GM18858 (cell line): ENCODE measurements at regions not wholly inside any gene's neighbourhood (a gene's known extent, or its start where the extent isn't known, plus 50 kb on each side); places are given as distances from the start of the nearest gene placed in this dataset.
"Not testable (repeated sequence)": the region's sequence is repeated elsewhere in the genome, so short reads cannot be mapped to it uniquely, and the experiment has no call there.

Experiments
- ATAC-seq: cut with Tn5 transposase; IDR thresholded peaks from one replicate; pipeline ENCODE4 v1.9.1; 2021; ENCODE audit not compliant: unreplicated experiment

DNA sequence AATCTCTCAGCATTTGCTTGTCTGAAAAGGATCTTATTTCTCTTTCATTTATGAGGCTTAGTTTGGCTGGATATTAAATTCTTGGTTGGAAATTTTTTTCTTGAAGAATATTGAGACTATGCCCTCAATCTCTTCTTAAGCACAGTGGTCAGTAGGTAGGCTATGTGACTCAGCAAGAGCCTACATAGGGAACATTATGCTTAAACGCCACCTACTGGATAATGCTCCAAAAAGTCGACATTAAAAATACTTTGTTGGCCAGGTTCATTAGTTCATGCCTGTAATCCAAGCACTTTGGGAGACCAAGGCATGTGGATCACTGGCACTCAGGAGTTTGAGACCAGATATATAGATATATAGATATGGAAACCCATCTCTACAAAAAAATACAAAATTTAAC, 678.0 kb upstream of the USP24 start:
- ATAC-seq: no peak

- ATAC-seq: no peak
Observed at GRCh38 chr1:55888685-55889317, 673.6 kb upstream of the USP24 start.

GRCh38 chr1:55886856-55887712, 671.9 kb upstream of the USP24 start:
- ATAC-seq: no peak

DNA sequence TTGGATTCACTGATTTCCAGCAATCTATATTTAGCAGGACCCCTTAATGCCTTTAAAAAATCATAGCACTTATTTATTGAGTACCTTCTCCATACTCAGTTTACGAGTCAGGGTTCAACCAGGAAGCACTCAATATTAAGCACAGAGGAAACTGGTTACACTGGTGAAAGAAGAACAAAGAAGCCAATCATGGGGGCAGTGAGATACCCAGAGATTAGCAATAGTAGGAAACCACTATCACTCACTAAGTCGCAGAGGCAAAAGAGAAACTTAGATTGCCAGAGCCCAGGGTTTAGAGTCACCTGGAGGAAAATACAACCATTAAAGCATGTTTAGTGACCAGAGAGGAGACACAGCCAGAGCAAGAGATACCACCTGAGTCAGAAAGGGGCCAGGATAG, 670.5 kb upstream of the USP24 start:
- no peak for ATAC-seq

GRCh38 chr1:55882931-55883330, 667.8 kb upstream of the USP24 start:
- no peak for ATAC-seq

DNA sequence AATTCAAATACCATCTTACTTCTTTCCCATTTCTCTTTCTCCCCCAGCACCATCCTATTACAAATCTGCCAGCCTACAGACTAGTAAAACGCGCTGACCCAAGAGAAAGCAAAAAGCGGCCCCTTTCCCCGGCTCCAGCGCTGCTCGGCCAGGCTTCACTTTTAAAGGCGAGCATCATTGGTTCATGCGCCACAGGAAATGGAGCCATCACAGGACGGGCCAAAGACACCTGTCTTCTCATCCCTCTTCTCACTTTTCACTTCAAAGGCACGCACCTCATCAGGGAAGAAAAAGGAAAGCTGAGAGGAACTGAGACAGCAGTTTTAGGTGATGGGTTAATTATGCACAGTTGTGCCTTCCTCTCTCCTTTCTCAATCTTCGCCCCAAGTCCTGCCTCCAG, 664.2 kb upstream of the USP24 start:
- ATAC-seq: no peak

GRCh38 chr1:55877437-55878232, 662.5 kb upstream of the USP24 start:
- no peak for ATAC-seq

- no peak for ATAC-seq
Observed at GRCh38 chr1:55876276-55877060, 661.3 kb upstream of the USP24 start.

DNA sequence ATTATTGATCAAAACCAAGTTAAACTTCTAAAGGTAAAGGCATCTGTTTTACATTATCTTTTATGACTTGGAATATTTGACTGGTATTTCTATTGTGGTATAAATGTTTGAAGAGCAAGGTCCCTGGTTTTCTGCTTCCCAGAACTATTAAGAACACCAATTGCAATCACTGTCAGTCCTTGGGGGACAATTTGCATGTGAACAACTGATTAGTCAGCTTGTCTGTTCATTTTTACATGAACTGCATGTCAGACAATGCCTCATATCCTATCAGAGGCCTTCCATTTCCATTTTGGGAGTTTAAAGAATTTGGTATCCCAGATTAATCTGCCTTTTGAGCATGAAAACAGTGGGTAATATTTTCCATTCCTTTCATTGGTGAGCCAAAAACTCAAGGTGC, 654.9 kb upstream of the USP24 start:
- ATAC-seq: no peak

GRCh38 chr1:55869065-55869464, 653.9 kb upstream of the USP24 start:
- ATAC-seq: no peak

DNA sequence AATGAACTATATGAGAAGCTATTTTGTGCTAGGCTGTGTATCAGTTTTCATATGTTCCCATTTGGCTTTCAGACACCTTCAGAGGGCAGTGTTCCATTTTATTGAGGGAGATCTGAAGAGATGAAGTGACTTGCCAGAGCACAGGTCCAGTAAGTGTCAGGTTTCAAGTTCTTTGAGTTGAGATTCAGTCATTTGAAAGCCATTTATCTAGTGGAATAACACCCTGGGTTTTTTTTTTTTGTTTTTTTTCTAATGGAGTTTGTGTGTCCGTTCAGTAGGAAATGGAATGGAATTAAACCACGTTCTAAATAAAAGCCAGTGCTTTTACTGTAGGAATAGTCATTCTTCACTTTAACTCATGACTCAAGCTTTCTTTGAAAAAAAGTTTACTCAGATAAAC, 652.9 kb upstream of the USP24 start:
- no peak for ATAC-seq

GRCh38 chr1:55867304-55867843, 652.2 kb upstream of the USP24 start:
- ATAC-seq: no peak

DNA sequence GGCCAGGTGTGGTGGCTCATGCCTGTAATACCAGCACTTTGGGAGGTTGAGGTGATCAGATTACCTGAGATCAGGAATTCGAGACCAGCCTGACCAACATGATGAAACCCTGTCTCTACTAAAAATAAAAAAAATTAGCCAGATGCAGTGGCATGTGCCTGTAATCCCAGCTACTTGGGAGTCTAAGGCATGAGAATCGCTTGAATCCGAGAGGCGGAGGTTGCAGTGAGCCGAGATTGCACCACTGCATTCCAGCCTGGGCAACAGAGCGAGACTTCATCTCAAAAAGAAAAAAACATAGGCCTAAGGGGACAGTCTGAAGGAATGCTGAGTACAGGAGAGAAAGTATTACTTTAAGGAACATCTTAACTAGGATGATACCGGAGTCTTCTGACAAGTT, 650.6 kb upstream of the USP24 start:
- ATAC-seq: not testable (repeated sequence)

- ATAC-seq: no peak
Observed at GRCh38 chr1:55864251-55864650, 649.1 kb upstream of the USP24 start.

- ATAC-seq: no peak
Observed at GRCh38 chr1:55861676-55862340, 646.6 kb upstream of the USP24 start.

DNA sequence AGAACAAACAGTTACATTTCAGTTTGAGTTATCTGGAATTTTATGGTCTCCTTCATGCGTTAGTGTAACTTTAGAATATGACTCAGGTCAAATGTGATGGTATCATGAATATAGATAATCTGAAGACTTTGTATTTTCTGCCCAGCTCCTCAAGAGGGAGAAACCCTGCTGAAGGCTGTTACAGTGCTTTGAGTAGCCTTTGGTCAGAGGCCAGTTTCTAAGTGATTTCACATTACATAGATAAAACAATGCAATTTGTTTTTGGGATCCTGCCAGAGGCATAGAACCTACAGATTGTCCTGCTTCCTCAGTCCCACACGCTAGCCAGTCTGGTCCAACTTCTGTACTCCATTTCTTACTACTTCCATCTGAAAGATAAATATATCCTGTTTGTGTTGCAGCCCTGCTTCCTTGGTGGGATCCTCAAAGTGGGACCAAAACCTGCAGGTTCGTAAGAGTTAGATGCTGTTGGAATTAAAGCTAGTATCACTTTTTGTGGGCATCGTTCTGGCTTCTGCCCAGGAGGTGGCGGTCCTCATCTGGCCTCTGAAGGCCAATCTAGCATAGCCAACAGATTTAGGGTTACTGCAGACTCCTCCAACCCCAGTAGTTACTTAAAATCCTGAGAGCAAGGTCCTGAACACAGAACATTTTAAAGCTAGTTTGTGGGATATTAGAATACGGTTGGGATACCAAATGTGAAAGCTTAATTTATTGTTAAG, 645.8 kb upstream of the USP24 start:
- ATAC-seq: no peak

DNA sequence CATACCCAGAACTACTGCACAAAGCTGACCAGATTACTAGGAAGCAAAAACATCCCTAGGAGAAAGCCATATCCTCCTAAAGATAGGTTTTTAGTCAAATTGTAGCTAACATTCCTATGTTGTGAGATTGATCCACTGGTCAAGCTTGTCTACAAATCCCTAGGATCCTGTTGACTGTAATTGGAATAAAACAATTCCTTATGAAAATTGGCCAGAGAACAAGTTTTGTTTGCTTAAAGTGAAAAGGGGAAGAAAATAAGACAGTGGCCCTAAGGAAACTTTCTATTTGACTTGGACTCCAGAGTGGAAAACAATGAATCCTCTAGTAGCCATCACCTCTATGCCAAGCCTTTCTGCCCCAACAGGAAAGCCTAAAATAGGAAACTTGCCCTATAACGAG, 645.2 kb upstream of the USP24 start:
- ATAC-seq: no peak

DNA sequence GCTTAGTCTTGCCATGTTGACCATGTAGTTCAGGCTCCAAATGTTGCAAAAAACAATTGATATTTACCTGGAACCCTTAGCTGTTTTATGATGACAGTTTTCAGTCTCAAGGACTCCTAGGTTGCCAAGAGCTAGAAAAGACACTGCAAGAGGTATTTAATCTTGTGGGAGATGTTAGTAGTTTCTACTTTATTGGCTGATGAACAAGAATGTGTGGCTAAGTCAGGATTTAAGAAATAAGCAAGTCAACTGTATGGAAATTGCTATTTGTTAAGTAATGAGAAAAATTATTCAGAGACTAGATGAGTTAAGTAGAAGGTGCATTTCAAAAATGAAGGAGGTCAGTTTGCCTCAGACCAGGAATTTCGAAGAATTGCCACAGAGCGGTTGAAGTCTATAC, 639.7 kb upstream of the USP24 start:
- no peak for ATAC-seq

DNA sequence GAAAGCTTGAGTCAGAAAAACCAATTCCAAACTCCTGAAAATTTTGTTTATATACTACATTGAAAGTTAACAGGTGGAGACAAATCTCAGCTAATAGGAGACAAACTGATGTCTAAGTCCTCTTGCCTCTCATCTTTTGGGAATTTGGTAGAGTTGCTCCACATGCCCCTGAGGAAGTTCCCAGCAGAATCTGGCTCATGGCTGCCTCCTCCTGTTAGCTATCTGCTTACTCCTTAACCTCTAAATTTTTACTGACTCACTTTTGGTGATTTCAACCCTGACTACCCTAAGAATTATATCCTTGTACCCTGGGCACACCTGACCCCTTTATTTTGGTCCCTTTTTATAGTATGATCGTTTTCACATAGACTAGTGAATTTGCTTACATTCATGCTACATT, 633.7 kb upstream of the USP24 start:
- no peak for ATAC-seq

- no peak for ATAC-seq
Observed at GRCh38 chr1:55846051-55846450, 630.9 kb upstream of the USP24 start.
